ENCODE measurements at regions not wholly inside any gene's neighbourhood (a gene's known extent, or its start where the extent isn't known, plus 50 kb on each side); places are given as distances from the start of the nearest gene placed in this dataset.
A peak's percentile ranks its signal among the peaks of the same experiment; 100 is the strongest.
"Not testable (repeated sequence)": the region's sequence is repeated elsewhere in the genome, so short reads cannot be mapped to it uniquely, and the experiment has no call there.

DNA sequence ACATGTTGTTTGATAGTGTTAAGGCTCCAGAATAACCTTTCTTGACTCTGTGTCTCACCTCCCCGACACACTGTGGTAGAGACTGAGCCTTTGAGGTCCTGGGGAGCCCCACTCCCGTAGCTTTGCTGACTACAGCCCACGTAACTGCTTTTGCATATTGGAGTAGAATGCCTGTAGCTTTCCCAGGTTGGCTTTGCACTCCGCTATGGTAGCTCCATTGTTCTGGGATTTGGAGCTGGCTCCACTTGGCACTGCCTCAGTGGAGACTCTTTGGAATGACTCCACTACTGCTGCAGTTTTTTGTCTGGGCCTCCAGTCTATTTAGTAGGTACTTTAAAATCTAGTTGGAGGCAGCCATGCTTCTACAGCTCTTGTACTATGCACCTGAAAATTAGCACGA is 56.2 kb upstream of the ANXA1 start:
- DNase-seq, result no peak

DNA sequence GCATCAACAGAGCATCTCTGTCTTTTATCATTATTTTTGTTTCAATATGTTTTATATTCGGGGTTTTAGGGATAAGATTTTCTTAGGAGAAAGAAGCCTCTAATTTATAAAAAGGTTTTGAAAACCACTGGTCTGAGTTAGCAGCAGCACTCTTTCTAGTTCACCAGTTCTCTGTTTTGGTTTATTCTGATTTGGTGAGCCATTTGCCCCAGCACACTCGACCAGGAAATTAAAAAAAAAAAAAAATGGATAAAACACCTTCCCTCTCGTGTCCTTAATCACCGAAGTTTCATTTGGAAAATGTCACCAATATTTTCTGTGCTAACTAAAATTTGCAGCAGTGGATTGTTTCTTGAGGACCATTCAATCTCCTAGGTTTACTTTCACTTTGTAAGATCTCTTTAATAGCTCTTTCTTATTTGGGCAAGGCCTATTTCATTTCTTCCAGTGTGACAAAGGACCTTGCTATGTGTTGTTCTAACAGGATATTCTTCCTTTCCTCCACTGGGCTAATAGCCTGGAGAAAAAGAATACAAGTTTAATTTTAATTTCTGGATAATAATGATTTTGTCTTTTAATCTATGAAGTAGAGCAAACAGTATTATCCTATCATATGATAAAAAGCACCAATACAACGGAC is 57.8 kb upstream of the ANXA1 start:
- no peak for DNase-seq

DNA sequence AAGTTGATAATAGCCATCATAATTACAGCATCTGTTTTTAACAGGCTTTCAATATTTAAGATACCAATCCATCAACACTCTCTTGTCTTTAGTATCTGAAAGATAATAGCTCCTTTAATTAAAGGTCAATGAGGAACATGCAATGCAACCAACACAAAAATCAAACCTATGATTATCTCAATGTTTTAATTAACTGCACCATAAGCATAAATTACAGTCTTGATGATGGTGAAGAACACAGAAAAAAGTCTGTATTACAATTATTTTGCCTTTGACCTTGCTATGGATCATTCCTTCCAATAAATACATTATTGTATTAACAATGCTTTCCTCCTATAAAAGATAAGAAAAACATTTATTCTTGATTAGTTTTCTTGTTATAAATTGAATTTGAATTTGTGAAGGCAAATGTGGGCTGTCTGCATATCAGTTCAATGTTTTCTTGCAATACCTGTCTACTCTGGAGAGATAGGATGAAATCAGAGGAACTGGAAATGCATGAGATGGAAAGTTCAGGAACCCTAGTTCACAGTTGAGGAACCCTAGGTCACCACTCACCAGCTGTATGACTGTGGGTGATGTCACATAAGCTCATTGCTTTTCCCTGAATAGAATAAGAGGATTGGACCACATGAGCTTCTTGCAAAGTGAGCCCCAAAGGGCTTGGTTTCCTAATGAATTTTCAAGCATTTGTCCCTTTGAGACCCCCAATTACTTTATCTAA is 58.5 kb upstream of the ANXA1 start:
- DNase-seq, result no peak

DNA sequence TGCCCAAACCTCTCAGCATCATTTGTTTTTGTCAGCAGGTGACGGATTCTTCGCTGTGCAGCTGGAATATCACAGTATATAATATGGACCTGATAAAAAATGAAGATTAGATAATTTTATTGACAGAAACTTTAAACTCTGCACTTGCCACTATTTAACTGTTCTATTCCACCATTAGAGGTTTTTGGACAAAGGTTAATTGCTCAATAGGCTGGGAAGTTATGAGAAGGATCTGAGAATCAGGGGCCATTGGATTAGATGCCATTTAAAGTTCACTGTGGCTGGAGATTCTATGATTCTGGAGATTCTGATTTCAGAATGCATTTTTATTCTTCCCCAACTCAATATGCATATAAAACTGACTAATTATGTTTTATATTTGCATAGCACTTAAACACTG is 59.8 kb upstream of the ANXA1 start:
- DNase-seq, result no peak

DNA sequence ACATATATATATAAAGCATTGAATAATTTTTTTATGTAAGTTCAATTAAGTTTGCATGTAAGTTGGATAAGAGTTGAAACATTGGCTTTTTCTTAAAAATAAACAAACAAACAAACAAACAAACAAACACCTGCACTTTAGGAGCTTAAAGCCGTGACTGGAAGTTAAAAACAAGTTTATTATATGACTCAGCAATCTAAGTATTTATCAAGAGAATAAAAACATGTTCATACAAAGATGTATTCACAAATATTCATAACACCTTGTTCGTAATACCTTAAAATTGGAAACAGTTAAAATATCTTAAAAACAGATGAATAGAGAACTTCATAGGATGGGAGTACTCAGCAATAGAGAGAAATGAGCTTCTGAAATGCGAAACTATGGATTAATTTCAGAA is 61.5 kb upstream of the ANXA1 start:
- DNase-seq, result no peak

DNA sequence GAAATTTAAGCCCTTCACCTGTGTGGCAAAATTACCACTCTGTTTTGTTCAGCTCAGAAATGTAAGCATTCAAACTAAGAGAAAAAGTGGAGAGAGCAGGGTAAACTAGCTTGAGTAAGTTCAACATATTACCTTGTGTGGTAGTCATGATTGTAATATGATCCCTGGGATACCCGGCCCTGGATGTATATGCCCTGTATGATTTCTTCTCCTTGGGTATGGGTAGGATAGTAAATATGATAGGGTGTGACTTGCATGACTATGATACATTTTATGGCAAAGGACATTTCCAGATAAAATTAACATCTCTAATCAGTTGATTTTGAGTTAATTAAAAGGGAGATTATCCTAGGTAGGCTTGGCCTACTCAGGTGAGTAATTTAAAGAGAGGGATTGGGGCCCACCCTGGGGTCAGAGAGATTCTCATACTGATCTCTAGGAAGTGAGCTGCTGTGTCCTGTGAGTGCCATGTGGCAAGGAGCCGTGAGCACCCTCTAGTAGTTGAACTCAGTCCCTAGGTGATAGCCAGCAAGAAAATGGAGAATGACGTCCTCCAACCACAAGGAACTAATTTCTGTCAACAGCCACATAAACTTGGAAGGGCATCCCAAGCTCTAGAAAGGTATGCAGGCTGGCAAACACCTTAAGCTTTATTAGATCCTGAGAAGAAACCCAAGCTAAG is 62.2 kb upstream of the ANXA1 start:
- DNase-seq, result no peak

DNA sequence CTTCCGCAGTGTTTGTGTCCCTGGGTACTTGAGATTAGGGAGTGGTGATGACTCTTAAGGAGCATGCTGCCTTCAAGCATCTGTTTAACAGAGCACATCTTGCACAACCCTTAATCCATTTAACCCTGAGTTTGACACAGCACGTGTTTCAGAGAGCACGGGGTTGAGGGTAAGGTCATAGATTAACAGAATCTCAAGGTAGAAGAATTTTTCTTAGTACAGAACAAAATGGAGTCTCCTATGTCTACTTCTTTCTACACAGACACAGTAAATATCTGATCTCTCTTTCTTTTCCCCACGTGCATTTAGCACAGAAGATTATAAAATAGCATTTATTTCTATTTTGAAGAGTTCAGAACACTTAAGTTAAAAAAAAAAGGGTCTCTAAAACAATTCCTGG is 63.8 kb upstream of the ANXA1 start:
- not testable (repeated sequence) for DNase-seq

DNA sequence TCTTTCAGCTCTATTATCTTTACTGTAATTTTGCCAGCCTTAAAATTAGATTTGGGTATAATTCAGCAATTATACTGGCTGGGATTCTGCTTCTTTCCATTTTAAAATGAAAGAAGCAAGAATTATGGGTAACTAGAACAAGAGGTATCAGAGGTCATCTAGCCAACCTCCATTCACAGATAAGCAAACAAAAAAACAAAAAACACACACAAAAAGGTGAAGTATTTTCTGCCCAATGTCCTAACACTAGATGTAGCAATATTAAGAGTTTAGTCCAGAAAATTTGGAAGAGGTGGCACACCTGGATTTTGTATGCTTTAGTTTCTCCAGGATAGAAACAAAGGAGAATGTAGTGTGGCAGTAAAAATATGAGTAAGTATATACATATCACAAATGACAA is 68.1 kb upstream of the ANXA1 start:
- DNase-seq, result no peak

DNA sequence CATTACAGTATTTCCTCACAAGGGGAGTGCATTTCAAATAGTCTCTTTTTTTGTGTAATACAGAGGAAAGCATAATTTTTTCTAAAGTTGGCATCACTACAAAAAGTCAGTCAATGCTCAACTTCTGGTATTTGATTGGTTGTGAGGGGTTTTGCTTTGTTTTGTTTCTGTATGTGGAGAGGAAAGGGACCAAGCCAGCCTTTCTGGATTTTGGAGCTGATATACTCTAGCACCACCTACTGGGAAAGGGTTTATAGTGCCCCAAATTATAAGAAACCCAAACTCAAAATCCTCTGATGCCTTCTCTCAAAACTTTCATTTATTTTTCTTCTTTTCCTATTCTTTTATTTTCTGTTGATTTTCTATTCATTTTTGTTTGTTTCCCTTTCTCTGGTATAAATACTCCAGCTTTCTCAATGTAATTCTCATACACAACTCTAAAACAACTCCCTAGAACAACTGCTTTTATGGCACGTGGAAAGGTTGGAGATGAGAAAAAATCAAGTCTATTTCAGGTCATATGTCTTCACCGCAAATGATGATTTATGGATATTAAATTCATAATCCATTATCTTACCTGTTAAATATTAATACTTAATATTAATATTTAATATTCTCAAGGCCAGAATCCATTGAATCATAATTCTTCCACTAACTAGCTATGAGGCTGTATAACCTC is 69.5 kb upstream of the ANXA1 start:
- DNase-seq, result peak; percentile 36 to 50

DNA sequence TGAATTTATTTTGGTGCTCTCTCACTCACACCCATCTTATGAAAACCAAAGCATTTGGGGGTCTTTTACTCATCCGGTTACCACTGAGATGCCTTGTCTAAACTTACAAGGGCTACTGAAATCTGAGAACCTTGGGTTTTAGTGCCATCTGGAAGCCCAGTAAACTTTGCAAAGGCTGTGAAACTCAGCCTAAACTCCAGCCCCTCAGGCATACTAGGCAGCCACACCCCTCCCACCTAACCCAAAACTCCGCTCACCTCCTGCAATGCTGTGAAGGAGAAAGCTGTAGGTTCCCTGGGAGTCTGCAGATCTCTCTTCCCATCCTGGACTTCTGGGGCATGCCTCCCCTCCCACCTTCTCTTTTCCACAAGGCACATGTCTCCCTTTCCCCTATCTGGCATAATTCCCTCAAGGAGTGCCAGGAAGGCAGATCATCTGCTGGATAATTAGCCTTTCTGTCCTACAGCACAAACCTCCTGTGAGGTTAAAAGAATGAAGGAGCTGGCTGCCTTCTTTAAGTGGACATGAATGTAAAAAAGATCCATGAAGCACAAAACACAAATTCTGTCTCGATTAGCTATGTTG is 71.5 kb upstream of the ANXA1 start:
- no peak for DNase-seq

DNA sequence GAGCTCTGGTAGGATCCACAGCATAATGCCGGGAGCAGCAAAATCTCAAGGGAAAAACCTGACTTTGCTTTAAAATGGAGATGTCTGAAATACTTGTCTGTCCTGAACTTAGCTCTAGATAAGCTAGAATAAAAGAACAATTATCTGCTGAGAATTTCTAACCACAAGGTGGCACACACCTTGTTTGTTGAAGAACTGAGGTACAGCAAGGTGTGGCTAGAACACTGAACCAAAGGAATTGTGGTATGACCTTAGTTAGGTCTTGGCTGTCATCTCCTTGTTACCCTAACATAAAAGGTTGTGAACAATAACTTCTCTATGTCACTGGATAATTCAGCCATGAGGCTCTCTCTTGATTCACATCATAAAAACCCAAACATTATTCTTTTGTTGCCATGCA is 72.3 kb upstream of the ANXA1 start:
- DNase-seq, result no peak

DNA sequence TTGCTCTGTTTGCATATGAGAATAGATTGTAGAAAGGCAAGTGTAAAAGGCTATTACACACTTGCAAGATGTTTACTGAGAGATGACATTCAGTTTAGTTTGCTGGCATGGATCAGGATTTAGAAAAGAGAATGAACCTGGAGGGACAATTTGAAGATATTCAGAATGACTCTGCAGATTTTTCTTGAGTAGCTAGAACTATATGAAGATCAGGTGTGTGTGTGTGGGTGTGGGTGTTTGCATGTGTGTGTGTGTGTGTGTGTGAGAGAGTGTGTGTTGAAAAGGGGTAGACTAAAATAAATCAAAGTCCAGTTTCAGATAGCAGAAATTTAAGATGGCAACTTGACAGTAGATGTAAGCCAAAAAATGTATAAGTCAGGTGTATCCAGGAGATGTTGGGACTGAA is 74.0 kb upstream of the ANXA1 start:
- DNase-seq, result no peak

DNA sequence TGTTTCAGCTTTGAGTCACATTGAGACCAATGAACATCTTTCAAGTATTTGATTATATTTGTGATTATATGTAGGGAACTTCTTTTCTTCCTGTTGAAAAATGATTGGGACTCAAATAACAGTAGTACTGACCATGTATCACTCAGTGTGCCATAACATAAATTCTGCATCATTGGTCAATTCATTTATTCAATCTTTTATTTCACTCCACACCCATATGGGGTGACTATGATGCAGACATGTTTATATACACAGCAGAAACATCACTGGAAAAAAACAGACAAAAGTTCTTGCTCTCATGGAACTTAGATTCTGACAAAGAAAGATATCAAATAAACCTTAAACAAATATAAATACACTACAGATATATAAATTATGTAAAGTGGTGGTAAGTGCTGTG is 74.7 kb upstream of the ANXA1 start:
- DNase-seq, result no peak

- no peak for DNase-seq
These were observed 77.4 kb upstream of the ANXA1 start for GRCh38 chr9:73074176-73074708.

DNA sequence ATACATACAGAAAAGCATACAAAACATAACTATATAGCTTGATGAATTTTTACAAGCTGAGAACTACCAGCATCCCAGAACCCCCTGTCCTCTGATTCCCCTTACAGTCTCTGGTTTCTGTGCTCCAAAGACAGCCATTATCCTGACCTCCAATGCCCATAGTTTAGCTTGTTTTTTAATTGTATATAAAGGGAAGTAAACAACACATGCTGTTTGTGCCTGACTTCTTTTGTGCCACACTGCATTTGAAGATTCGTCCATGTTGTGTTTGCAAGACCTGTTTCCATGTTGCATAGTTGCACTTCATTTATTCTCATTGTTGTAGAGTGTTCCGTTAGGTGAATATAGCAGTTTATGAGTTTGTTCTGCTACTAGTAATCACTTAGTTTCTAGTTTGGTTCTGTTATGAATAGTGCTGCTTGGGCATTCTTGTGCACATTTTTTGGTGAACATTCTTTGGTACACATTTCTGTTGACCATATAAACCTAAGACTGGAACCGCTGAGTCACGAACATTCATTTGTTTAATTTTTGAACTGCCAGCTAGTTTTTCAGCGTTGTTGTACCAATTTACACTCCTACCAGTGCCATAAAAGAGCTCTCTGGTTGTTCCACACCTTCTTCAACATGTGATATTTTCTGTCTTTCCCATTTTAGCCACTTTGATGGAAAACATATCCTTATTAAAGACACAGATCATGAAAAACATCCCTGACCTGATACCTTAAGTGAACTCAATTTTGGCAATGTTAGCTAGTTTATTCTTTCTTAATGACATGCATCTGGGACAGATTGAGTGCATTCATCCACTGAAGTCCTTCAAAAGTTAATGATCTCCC is 78.1 kb upstream of the ANXA1 start:
- no peak for DNase-seq

DNA sequence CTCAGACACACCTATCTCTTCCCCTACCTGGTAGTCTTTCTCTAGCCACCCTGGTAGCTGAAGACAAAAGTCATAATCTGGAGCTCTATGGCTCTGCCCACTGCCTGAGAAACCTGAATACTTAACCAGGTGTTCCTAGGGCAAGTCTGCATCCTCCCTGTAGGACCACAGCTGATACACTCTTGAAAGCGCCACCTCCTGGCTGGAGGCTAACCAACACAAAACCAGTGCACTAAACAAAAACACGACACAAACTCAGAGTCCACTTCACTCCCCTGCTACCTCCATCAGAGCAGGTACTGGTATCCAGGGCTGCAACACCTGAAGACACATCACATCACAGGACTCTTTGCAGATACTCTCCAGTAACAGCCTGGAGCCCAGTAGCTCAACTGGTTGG is 84.6 kb upstream of the ANXA1 start:
- DNase-seq, result no peak

GRCh38 chr9:73065439-73065838 is 86.2 kb upstream of the ANXA1 start:
- no peak for DNase-seq

- DNase-seq, result no peak
These were observed 87.3 kb upstream of the ANXA1 start for GRCh38 chr9:73064315-73064714.

GRCh38 chr9:73061146-73061545 is 90.5 kb upstream of the ANXA1 start:
- DNase-seq, result no peak

DNA sequence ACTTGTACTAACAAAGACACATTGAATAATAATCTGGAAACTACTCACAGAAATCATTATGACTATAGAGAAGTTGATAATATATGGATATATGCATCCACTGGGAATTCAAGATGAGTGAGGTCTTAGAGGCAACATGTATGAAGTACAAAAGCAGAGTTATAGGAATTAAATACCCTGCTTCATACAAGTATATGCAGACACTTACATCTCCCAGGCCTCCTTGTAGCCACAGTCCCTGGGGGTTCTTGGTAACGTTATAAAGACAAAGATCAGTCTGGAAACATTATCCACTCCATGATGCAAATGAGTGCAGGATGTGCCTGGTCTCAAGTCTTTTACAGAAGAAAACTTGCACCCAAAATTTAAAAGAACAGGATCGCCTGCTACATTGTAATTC is 92.4 kb upstream of the ANXA1 start:
- no peak for DNase-seq

DNA sequence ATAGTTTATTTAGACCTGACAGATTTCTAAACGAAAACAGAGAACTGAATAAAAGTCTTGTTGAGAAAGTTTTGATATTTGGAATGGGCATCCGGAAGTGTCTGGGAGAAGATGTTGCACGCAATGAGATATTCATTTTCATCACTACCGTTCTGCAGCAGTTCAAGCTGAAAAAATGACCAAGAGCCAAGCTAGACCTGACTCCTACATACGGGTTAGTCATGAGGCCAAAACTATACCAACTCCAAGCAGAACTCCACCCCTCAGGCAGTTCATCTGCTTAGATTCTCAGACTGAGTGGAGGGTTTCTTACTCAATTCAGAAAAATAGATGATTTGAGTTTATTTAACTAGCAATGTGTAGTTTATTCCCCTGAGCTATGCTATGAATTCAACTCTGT is 95.4 kb upstream of the ANXA1 start:
- DNase-seq, result no peak

DNA sequence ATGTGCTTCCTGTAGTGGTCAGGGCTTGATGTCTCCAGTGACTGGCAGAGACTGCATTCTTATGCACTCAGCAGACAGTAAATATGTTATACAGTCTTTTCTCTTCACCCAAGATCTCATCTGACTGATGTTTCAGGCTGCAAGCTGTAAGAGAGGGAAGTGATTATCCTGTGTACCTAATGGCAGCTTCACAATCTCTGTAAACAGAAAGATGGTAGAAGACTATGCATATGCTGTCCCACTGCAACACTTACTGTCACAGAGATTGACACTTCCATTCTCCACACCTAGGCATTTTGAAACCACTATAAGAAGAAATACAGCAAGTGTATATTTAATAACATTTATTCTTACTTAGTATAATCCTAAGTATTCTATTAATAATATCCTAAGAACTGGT is 97.6 kb upstream of the ANXA1 start:
- DNase-seq, result no peak

Measured in AML-193 (cell line).